Stimulated activated CD4-positive, alpha-beta T cell treated with anti-CD3 and anti-CD28 coated beads, Interleukin-12 subunit alpha, Interleukin-12 subunit beta, amount 100 ng/mL, for 48 hours (primary cell): ENCODE measurements at regions not wholly inside any gene's neighbourhood (a gene's known extent, or its start where the extent isn't known, plus 50 kb on each side); places are given as distances from the start of the nearest gene placed in this dataset.
"Not testable (repeated sequence)": the region's sequence is repeated elsewhere in the genome, so short reads cannot be mapped to it uniquely, and the experiment has no call there.

Source experiments
- DNase-seq, 3 donors: peaks; one replicate each; pipeline ENCODE4 v3.0.0-alpha.2; 2020; ENCODE audit warnings: low read depth in 2 of 3, low spot score in 1 of 3

DNA sequence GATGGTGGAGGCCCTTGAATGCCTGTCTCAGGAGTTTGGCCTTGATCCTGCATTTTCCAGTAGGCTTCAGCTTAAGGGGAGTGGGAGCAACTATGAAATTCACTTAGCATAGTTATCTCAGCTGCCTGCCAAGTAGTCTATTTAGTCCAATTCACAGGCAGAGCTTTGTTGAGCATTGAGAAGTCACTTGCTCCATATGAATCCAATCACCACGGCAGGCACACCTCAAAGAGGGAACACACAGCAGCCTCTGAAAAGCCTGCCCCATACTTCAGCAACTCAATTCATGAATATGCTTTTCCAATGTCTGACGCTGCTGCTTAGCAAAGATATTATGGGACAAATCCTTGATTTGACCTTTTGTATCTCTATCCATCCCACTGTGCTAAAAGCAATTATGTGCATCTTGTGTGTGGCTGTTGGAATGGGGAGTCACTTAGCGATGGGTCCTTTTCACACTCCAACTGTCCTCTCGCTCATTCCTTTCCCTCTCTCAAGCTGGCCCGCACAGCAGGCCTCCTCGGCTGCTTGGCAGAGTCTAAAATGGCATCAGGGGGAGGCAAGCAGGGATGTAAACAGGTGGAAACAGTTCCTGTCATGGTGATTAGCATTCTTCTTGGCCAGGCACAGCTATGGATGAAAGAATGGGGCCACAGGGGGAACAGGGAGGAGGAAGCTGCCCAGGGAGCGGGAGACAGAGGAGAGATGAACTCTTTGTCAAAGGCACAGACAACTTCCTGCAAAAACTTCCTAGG lies 56.0 kb upstream of the LRPPRC start:
- DNase-seq: no peak

DNA sequence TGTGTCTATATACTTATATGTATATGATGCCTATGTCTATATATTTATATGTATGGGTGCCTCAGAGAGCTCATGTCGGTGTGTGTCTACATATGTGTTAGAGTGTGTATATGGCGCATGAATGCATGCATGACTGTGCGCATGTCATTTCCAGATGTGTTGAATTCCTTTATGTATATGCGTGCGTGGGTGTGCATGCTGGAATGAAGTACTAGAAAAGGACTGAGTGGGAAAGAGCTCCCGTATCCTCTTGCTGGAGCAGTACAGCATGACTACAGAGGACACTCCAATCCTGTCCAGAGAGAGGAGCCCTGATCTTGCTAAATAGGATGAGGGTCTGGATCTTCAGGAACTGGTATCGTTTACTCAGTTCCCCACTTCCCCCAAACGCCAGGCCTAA lies 56.8 kb upstream of the LRPPRC start:
- DNase-seq: no peak

DNA sequence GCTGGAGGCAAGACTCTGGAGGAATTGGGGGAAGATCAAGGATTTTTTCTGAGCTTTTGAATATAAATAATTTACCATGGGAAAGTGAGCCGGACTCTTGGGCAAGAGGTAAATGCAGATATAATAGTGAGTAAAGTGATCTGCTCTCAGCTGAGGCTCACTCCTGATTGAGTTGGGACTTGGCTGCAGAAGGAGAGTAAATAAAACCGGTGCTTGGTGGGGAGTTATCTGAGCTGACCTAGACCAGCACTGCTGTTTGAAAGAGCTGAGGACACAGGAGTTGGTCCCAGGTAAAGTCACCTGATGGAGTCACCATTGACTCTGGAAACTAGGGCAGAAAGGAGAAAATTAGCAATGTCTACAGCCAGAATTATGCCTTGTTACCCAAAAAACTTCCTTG lies 57.3 kb upstream of the LRPPRC start:
- no peak for DNase-seq

DNA sequence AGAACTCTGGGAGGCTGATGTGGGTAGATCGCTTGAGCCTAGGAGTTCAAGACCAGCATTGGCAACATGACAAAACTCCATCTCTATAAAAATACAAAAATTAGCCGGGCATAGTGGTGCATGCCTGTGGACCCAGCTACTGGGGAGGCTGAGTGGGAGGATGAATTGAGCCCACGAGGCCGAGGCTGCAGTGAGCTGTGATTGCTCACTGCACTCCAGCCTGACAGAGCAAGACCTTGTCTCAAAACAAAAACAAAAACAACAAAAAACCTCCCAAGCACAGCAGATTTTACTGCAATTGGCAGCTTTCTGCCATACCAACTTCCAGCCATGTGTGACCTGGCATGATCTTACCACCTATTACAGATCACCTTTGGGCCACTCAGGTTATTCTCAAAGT lies 57.7 kb upstream of the LRPPRC start:
- no peak for DNase-seq

DNA sequence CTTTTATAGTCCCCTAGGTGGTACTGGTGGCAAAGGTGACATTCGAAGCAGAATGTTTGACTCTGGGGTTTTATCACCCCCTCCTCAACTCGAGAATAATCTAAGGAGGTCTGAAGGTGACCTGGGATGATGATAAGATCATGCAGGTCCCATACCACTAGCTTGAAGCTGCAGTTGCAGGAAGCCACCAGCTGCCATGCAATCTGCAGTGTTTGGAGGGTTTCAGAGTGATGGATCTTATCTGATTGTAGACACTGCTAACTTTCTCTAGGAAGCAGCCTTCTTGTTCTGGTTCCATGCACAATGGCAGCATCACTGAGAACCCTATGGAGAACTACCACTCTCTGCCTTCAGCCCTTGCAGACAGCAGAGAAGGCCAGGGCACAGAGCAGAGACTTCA lies 59.4 kb upstream of the LRPPRC start:
- no peak for DNase-seq

DNA sequence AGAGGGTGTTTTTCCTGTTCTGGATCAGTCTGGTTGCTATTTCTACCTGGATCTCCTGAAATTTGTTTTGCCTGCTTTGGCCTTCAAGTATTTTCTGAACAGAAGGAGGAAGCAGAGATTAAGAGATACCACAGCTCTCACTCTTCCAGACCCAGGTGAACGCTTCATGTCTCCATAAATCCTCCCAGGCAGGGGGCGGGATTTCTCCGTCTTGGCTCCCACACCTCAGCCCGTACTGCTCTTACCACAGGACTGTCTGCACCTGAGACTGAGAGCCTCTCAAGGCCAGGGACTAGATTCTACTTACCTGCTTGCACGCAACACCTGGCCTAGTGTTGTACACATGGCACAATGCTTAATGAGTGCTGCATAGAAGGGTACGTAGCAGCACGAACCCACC lies 59.9 kb upstream of the LRPPRC start:
- DNase-seq: no peak

DNA sequence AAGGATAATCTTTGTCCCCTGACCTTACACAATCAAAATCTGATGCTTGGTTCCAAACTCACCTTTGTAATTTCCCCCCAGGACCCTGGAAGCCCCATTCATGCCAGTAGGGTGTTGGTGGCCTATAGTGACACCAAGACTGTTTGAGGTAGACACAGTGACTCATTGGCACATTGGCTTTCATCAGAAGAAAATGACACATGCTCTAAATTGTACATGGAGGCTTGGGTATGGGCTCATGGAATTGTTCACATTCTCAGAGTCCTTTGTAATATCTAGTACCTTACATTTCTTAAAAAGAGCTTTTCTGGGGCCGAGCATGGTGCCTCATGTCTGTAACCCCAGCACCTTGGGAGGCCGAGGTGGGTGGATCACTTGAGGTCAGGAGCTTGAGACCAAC lies 61.2 kb upstream of the LRPPRC start:
- no peak for DNase-seq

DNA sequence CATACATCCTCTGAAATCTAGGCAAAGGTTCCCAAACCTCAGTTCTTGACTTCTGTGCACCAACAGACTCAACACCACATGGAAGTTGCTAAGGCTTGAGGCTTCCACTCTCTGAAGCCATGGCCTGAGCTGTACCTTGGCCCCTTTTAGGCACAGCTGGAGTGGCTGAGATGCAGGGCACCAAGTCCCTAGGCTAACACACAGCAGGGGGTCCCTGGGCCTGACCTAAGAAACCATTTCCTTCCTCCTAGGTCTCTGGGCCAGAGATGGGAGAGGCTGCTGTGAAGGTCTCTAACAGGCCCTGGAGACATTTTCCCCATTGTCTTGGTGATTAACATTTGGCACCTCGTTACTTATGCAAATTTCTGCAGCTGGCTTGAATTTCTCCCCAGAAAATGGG lies 64.5 kb upstream of the LRPPRC start:
- DNase-seq: not testable (repeated sequence)

DNA sequence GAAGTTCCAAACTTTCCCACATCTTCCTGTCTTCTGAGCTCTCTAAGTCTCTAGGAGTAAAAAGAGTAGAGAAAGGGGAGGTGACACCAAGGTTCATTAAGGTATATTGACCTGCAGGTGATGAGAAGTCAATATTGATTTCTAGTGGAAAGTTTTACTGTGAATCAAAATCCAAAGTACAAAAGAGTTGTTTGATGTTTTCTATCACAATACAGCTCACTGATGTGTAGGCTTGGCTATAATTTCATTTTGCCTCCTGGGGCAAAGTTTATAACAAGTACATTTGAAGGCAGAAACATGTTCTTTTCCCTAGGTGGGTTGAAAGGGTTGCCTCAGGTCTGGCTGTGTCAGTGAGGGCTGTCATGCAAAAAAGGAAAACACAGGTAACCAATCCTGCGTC lies 65.2 kb upstream of the LRPPRC start:
- no peak for DNase-seq

DNA sequence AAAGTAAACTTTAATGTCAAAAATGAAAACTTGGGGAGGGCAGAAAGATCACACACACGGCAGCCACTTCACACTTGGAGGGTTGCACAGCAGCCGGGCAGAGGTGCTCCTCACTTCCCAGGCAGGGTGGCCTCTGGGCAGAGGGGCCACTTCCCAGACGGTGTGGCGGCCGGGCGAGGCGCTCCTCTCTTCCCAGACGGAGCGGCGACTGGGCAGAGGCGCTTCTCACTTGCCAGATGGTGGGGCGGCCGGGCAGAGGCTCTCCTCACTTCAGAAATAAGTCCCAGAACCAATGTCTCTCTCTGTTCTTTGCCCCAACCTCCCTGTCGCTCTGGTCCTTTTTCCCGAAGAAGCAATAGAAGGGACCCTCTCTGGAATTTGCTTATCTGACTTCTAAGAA lies 65.7 kb upstream of the LRPPRC start:
- no peak for DNase-seq

DNA sequence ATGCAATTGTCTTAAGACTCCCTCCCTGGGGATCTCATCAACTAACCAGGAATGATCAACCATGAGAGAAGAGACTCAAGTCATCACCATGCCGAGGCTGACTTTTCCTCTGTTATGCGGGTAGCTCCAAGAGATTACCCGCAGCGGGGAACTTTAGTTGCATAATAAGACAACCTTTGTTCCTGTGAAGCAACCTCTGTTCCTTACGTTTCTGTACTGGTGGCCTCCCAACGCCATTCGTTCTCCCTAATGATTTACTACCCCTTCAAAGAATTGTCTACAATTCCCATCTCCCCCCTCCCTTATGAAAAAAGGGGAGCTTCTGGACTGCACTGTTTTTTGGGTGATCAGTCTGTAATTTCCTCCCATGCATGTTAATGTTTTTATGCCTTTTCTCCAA lies 66.1 kb upstream of the LRPPRC start:
- DNase-seq: no peak

DNA sequence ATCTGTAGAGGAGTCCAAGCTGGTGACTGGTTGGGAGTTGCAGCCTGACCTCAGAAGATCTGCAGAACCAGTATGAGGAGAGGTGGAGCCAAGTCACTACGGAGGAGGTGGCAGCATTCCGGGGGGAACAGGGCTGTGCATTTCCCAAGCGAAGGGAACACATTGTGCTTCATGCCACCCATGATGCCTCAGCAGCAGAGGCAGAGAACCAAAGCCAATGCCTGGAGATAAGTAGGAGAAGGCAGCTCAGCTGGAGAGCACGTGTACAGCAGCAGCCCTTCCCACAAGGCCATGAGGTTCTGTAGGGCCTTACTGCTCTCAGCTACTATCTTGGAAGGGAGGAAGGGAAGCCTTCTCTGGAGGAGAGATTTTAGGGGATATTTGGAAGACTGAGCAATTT lies 67.2 kb upstream of the LRPPRC start:
- no peak for DNase-seq

DNA sequence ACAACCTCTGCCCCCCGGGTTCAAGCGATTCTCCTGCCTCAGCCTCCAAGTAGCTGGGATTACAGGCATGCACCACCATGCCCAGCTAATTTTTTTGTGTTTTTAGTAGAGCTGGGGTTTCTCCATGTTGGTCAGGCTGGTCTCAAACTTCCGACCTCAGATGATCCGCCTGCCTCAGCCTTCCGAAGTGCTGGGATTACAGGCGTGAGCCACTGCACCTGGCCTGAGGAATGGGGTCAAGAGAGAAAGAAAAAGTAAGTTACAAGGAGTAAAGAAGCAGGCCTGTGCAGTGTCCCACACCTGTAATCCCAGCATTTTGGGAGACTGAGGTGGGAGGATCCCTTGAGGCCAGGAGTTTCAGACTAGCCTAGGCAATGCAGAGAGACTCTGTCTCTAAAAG lies 68.5 kb upstream of the LRPPRC start:
- not testable (repeated sequence) for DNase-seq

DNA sequence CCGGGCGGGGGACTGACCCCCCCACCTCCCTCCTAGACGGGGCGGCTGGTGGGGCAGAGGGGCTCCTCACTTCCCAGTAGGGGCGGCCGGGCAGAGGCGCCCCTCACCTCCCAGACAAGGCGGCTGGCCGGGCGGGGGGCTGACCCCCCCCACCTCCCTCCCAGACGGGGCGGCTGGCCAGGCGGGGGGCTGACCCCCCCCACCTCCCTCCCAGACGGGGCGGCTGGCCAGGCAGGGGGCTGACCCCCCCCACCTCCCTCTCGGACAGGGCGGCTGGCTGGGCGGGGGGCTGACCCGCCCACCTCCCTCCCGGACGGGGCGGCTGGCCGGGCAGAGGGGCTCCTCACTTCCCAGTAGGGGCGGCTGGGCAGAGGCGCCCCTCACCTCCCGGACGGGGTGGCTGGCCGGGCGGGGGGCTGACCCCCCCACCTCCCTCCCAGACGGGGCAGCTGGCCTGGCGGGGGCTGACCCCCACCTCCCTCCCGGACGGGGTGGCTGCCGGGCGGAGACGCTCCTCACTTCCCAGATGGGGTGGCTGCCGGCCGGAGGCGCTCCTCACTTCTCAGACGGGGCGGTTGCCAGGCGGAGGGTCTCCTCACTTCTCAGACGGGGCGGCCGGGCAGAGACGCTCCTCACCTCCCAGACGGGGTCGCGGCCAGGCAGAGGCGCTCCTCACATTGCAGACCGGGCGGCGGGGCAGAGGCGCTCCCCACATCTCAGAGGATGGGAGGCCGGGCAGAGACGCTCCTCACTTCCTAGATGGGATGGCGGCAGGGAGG lies 71.4 kb upstream of the LRPPRC start:
- DNase-seq: not testable (repeated sequence)

DNA sequence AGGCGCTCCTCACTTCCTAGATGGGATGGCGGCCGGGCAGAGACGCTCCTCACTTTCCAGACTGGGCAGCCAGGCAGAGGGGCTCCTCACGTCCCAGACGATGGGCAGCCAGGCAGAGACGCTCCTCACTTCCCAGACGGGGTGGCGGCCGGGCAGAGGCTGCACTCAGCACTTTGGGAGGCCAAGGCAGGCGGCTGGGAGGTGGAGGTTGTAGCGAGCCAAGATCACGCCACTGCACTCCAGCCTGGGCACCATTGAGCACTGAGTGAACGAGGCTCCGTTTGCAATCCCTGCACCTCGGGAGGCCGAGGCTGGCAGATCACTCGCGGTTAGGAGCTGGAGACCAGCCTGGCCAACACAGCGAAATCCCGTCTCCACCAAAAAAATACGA lies 72.0 kb upstream of the LRPPRC start:
- DNase-seq: not testable (repeated sequence)

DNA sequence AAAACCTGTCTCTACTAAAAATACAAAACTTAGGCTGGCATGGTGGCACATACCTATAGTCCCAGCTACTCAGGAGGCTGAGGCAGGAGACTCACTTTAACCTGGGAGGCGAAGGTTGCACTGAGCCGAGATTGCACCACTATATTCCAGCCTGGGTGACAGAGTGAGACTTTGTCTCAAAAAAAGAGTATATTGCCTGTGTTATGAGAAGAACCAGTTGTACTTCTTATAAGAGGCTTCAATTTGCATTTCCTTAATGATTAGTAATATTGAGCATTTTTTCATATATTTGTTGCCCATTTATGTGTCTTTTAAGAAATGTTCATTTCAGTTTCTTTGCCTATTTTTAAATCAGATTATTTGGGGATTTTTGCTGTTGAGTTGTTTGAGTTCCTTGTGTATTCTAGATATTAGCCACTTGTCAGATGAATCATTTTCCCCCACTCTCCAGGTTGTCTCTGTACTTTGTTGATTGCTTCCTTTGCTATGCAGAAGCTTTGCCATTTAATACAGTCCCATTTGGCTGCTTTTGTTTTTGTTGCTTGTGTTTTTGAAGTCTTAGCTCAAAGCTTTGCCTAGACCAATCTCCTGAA lies 75.8 kb upstream of the LRPPRC start:
- DNase-seq: no peak

DNA sequence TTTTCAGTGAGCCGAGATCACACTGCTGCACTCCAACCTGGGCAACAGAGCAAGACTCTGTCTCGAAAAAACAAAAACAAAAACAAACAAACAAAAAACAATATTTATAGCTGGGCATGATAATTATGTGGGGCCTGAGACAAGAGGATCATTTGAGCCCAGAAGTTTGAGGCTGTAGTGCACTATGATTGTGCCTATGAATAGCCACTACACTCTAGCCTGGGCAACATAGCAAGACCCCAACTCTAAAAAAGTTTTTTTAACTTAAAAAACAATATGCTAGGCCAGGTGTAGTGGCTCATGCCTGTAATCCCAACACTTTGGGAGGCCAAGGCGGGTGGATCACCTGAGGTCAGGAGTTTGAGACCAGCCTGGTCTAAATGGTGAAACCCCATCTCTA lies 77.9 kb upstream of the LRPPRC start:
- not testable (repeated sequence) for DNase-seq

DNA sequence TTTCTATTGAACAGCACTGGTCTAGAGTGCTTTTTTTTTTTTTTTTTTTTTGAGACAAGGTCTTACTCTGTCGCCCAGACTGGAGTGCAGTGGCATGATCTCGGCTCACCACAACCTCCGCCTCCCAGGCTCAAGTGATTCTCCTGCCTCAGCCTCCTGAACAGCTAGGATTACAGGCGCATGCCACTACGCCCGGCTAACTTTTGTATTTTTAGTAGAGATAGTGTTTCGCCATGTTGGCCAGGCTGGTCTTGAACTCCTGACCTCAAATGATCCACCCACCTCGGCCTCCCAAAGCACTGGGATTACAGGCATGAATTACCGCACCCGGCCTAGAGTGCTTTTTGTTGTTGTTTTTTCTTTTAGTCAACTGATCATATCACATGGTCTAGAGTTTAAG lies 79.0 kb upstream of the LRPPRC start:
- not testable (repeated sequence) for DNase-seq

DNA sequence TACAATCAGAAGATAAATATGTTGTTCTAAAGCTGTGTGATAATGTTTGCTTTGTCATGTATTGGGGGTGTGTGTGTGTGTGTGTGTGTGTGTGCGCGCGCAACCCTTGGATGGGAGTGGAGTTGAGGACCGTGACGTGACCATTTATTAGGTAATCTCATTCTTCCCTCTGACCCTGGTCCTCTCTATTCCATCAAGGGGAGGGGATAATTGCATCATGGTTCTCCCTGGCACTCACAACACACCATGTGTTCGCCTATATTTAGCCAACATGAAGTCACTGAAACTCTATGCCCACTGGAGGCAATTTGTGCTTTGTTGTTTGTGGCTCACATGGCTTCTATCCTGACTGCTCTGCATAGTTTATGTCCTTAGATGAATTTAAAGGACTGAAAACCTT lies 79.8 kb upstream of the LRPPRC start:
- no peak for DNase-seq

DNA sequence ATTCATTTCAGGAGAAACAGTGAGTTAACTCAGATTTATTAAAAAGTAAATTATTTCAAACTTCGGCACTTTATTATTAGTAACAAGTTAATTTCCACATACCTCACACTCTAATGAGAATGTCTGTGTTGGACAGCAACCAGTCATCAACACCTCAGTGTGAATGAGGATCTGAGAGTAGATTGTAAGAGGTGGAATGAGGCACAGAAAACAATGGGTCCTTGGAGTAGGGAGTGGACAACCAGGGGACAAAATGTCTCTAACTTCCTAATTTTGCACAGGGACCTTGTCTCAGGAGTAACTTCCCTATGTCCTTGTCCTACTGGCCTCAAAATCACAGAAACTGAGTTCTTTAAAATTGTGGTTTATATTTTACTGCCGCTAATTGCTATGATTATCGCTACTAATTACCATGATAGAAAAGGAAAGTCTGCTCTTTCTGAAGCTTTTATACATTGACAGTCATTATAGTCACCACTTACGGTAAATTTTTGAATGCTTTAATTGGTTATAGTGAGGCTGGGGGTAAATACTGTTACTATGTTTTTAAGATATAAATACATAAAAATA lies 82.2 kb upstream of the LRPPRC start:
- DNase-seq: no peak

DNA sequence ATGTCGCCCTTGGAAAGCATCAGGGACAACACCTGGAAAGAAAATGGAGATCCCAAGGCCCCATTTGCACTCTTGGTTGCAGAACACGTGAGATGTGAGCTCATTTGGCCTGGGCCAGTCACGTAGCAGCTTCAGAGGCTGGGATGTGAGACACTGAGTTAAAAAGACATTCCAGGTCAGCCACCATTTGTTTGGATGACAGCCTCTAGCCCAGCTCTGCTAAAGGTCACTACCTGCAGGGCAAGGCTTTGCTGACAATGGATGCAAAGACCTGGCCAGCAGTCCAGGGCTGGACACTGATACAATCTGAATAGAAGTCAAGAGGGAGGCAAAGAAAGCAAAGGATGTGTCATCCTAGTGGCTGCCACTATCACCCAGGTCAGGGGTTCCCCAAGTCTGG lies 83.9 kb upstream of the LRPPRC start:
- no peak for DNase-seq

DNA sequence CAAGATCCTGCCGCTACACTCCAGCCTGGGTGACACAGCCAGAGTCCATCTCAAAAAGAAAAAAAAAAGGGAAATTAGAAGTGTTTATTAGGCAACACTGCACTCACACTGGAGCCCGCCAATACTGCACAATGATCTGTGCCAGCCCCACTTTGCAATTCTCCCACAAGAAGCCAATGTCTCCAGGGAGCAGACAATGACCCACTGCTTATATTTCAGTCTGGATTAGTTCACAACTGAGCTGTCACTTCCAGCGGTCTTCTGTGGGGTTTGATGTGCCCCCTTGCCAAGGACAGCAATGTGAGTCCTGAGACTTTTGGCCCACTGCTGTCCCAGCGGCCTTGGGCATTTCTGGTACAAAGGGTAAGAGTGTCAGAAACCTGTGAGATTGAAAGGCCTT lies 85.6 kb upstream of the PPM1B start:
- DNase-seq: no peak
